ENCODE measurements at regions not wholly inside any gene's neighbourhood (a gene's known extent, or its start where the extent isn't known, plus 50 kb on each side); places are given as distances from the start of the nearest gene placed in this dataset.

- H3K4me1 ChIP-seq, result no peaks in the 10 kb centered on the region
- no peak for TF ChIP-seq POLR2AphosphoS5 (IDR thresholded peaks at IDR 0.05)
- no peak for TF ChIP-seq POLR2A (IDR thresholded peaks at IDR 0.05)
- no peak for TF ChIP-seq CTCF (IDR thresholded peaks at IDR 0.05)
- TF ChIP-seq EP300 (IDR thresholded peaks at IDR 0.05), result no peak
- no peaks in the 10 kb centered on the region for H3K36me3 ChIP-seq
- no peak for DNase-seq
- intact Hi-C loops (cut with DNase I), result no loop called here
- H3K27me3 ChIP-seq, result no peaks in the 10 kb centered on the region
- H3K9me3 ChIP-seq, result no peaks in the 10 kb centered on the region
- no peak overlapping the region for H3K27ac ChIP-seq
- H3K4me3 ChIP-seq, result no peak overlapping the region
Observed at GRCh38 chr18:38635709-38636430, 1070.3 kb upstream of the CELF4 start.

DNA sequence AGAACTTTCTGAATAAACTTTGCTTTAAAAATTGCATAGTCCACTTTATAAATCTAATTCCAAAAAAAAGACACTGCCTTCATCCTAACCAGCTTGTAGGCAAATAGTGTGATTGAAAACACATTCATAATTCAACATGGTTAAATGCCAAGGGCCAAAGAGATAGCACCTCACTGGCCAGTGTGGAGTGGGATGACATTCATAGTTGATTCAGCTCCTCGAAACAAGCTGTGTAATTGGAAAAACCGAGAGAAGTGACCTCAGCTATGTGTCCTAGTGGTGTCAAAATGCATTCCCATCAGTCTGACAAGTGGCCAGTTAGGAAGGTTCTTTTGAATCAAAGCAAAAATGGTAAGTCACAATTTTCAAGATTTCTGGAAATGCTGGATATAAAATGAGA, 1068.5 kb upstream of the CELF4 start:
- no peak for TF ChIP-seq EP300 (IDR thresholded peaks at IDR 0.05)
- TF ChIP-seq POLR2A (IDR thresholded peaks at IDR 0.05), result no peak
- no peak for TF ChIP-seq POLR2AphosphoS5 (IDR thresholded peaks at IDR 0.05)
- no peak for TF ChIP-seq CTCF (IDR thresholded peaks at IDR 0.05)
- no peak overlapping the region for H3K4me3 ChIP-seq
- intact Hi-C loops (cut with DNase I), result no loop called here
- no peaks in the 10 kb centered on the region for H3K27me3 ChIP-seq
- H3K27ac ChIP-seq, result no peak overlapping the region
- no peak for DNase-seq
- H3K4me1 ChIP-seq, result no peaks in the 10 kb centered on the region
- H3K9me3 ChIP-seq, result no peaks in the 10 kb centered on the region
- no peaks in the 10 kb centered on the region for H3K36me3 ChIP-seq
- 20 to 64% methylated on average over 2 of the region's 2 CpGs for WGBS, 2 donors

- Histone ChIP-seq H3K27ac (no peak overlapping the region), H3K9me3 (no peaks in the 10 kb centered on the region), H3K4me1 (no peaks in the 10 kb centered on the region), H3K27me3 (no peaks in the 10 kb centered on the region), H3K36me3 (no peaks in the 10 kb centered on the region), H3K4me3 (no peak overlapping the region)
- TF ChIP-seq POLR2AphosphoS5 (IDR thresholded peaks at IDR 0.05) (no peak), POLR2A (IDR thresholded peaks at IDR 0.05) (no peak), CTCF (IDR thresholded peaks at IDR 0.05) (no peak), EP300 (IDR thresholded peaks at IDR 0.05) (no peak)
- intact Hi-C loops (cut with DNase I), result no loop called here
- 74 to 81% methylated on average over 1 of the region's 1 CpG for WGBS, 2 donors
- DNase-seq, result no peak
Observed at GRCh38 chr18:38633333-38633732, 1067.7 kb upstream of the CELF4 start.

GRCh38 chr18:38619129-38619528, 1053.5 kb upstream of the CELF4 start:
- no peaks in the 10 kb centered on the region for H3K9me3 ChIP-seq
- no peaks in the 10 kb centered on the region for H3K4me1 ChIP-seq
- no peak overlapping the region for H3K4me3 ChIP-seq
- intact Hi-C loops (cut with DNase I), result no loop called here
- H3K27me3 ChIP-seq, result no peaks in the 10 kb centered on the region
- TF ChIP-seq CTCF (IDR thresholded peaks at IDR 0.05), result no peak
- no peak for TF ChIP-seq EP300 (IDR thresholded peaks at IDR 0.05)
- TF ChIP-seq POLR2AphosphoS5 (IDR thresholded peaks at IDR 0.05), result no peak
- no peak for TF ChIP-seq POLR2A (IDR thresholded peaks at IDR 0.05)
- no peak overlapping the region for H3K27ac ChIP-seq
- no peaks in the 10 kb centered on the region for H3K36me3 ChIP-seq
- DNase-seq, result no peak

GRCh38 chr18:38616306-38616705, 1050.7 kb upstream of the CELF4 start:
- no peak for DNase-seq
- no peaks in the 10 kb centered on the region for H3K27me3 ChIP-seq
- no peaks in the 10 kb centered on the region for H3K4me1 ChIP-seq
- WGBS, 2 donors, result 78 to 89% methylated on average over 4 of the region's 4 CpGs
- H3K27ac ChIP-seq, result no peak overlapping the region
- H3K4me3 ChIP-seq, result no peak overlapping the region
- TF ChIP-seq POLR2A (IDR thresholded peaks at IDR 0.05), result no peak
- no peak for TF ChIP-seq EP300 (IDR thresholded peaks at IDR 0.05)
- no peak for TF ChIP-seq POLR2AphosphoS5 (IDR thresholded peaks at IDR 0.05)
- no peak for TF ChIP-seq CTCF (IDR thresholded peaks at IDR 0.05)
- intact Hi-C loops (cut with DNase I), result no loop called here
- no peaks in the 10 kb centered on the region for H3K36me3 ChIP-seq
- H3K9me3 ChIP-seq, result no peaks in the 10 kb centered on the region

Data from sigmoid colon (tissue), 6 donors.